GM21381 (cell line): ENCODE measurements at regions not wholly inside any gene's neighbourhood (a gene's known extent, or its start where the extent isn't known, plus 50 kb on each side); places are given as distances from the start of the nearest gene placed in this dataset.
"Not testable (repeated sequence)": the region's sequence is repeated elsewhere in the genome, so short reads cannot be mapped to it uniquely, and the experiment has no call there.

ENCODE experiments used
- ATAC-seq: cut with Tn5 transposase; IDR thresholded peaks from one replicate; pipeline ENCODE4 v1.9.1; 2021; ENCODE audit warnings: mild to moderate bottlenecking, moderate library complexity; ENCODE audit not compliant: unreplicated experiment

- no peak for ATAC-seq
Observed at GRCh38 chr7:96770758-96771157, 61.1 kb upstream of the SEM1 start.

- no peak for ATAC-seq
Observed at GRCh38 chr7:96772139-96772694, 62.6 kb upstream of the SEM1 start.

- no peak for ATAC-seq
Observed at GRCh38 chr7:96773483-96773882, 63.8 kb upstream of the SEM1 start.

- no peak for ATAC-seq
Observed at GRCh38 chr7:96774358-96774757, 64.7 kb upstream of the SEM1 start.

GRCh38 chr7:96775046-96775445, 65.4 kb upstream of the SEM1 start:
- no peak for ATAC-seq

GRCh38 chr7:96778263-96778662, 68.6 kb upstream of the SEM1 start:
- ATAC-seq: no peak

GRCh38 chr7:96781919-96782318, 72.3 kb upstream of the SEM1 start:
- ATAC-seq: no peak

- not testable (repeated sequence) for ATAC-seq
Observed at GRCh38 chr7:96782686-96783298, 73.1 kb upstream of the SEM1 start.

GRCh38 chr7:96784597-96784996, 75.0 kb upstream of the SEM1 start:
- ATAC-seq: no peak

- ATAC-seq: no peak
Observed at GRCh38 chr7:96786261-96786997, 76.8 kb upstream of the SEM1 start.

GRCh38 chr7:96786998-96787395, 77.4 kb upstream of the SEM1 start:
- no peak for ATAC-seq

GRCh38 chr7:96789914-96790313, 80.3 kb upstream of the SEM1 start:
- no peak for ATAC-seq

- ATAC-seq: no peak
Observed at GRCh38 chr7:96792115-96792514, 82.5 kb upstream of the SEM1 start.

GRCh38 chr7:96794063-96794462, 84.4 kb upstream of the SEM1 start:
- ATAC-seq: no peak

- ATAC-seq: no peak
Observed at GRCh38 chr7:96800122-96800521, 90.5 kb upstream of the SEM1 start.

- no peak for ATAC-seq
Observed at GRCh38 chr7:96800824-96801223, 91.2 kb upstream of the SEM1 start.

GRCh38 chr7:96819111-96819700, 109.6 kb upstream of the SEM1 start:
- ATAC-seq: no peak

- not testable (repeated sequence) for ATAC-seq
Observed at GRCh38 chr7:96821131-96821530, 111.5 kb upstream of the SEM1 start.

GRCh38 chr7:96822824-96823223, 113.2 kb upstream of the SEM1 start:
- no peak for ATAC-seq

- no peak for ATAC-seq
Observed at GRCh38 chr7:96823274-96823673, 113.6 kb upstream of the SEM1 start.

- no peak for ATAC-seq
Observed at GRCh38 chr7:96824686-96825085, 115.0 kb upstream of the SEM1 start.

- ATAC-seq: no peak
Observed at GRCh38 chr7:96825285-96825684, 115.6 kb upstream of the SEM1 start.
